HCT116 (cell line): ENCODE measurements at regions not wholly inside any gene's neighbourhood (a gene's known extent, or its start where the extent isn't known, plus 50 kb on each side); places are given as distances from the start of the nearest gene placed in this dataset.

Experiments
- CTCF ChIP-seq, 3 experiments: fragments of 200-600 bp in 1 of 3; sonication (generic) in 1 of 3; IDR thresholded peaks in 2 of 3; conservative IDR thresholded peaks in 1 of 3; 2 replicates each; pipeline ENCODE4 v1.5.1; 2012 to 2017; ENCODE audit warnings: low read depth in 2 of 3, low read length in 2 of 3, antibody characterized with exemption in 1 of 3, borderline replicate concordance in 1 of 3, control low read depth in 1 of 3, mild to moderate bottlenecking in 1 of 3, mixed read lengths in 1 of 3, mixed run types in 1 of 3, moderate library complexity in 1 of 3; ENCODE audit not compliant: insufficient read depth in 1 of 3
- EGR1 ChIP-seq: IDR thresholded peaks from 2 replicates; pipeline ENCODE4 v1.6.1; 2012; ENCODE audit warnings: low read depth
- EZH2 ChIP-seq: fragments of 200-600 bp; sonication (generic); IDR thresholded peaks from 2 replicates; pipeline ENCODE4 v1.6.1; 2017; ENCODE audit warnings: antibody characterized with exemption, mixed run types
- FOSL1 ChIP-seq: IDR thresholded peaks from 2 replicates; pipeline ENCODE4 v1.6.1; 2012; ENCODE audit warnings: low read depth
- MAX ChIP-seq: IDR thresholded peaks from 2 replicates; pipeline ENCODE4 v1.6.1; 2012
- POLR2A ChIP-seq: IDR thresholded peaks from 2 replicates; pipeline ENCODE4 v1.7.0; 2011; ENCODE audit warnings: borderline replicate concordance; ENCODE audit not compliant: insufficient read depth, insufficient read length; ENCODE audit errors: extremely low read depth
- POLR2AphosphoS5 ChIP-seq: IDR thresholded peaks from 2 replicates; pipeline ENCODE4 v1.6.1; 2011; ENCODE audit warnings: mild to moderate bottlenecking, low read depth, low read length, moderate library complexity
- RAD21 ChIP-seq: IDR thresholded peaks from 2 replicates; pipeline ENCODE4 v1.6.1; 2012; ENCODE audit warnings: low read depth, mild to moderate bottlenecking
- REST ChIP-seq: IDR thresholded peaks from 2 replicates; pipeline ENCODE4 v1.6.1; 2012; ENCODE audit warnings: low read depth
- SIN3A ChIP-seq: IDR thresholded peaks from 2 replicates; pipeline ENCODE4 v1.6.1; 2012; ENCODE audit warnings: low read depth
- YY1 ChIP-seq: IDR thresholded peaks from 2 replicates; pipeline ENCODE4 v1.6.1; 2011; ENCODE audit warnings: low read length, low read depth, moderate library complexity, mild to moderate bottlenecking; ENCODE audit not compliant: insufficient replicate concordance; ENCODE audit errors: extremely low read depth

GRCh38 chr1:199669916-199670315 lies 357.6 kb upstream of the NR5A2 start:
- no peak for TF ChIP-seq POLR2A
- TF ChIP-seq POLR2AphosphoS5 = no peak
- no peak for TF ChIP-seq MAX
- TF ChIP-seq CTCF (IDR thresholded peaks at IDR 0.05 in 2 of 3, conservative IDR thresholded peaks at IDR 0.05 in 1 of 3; ENCODE audit: borderline replicate concordance in 1 of 3, insufficient read depth in 1 of 3, low read depth in 2 of 3, low read length in 2 of 3) = no peak
- no peak for TF ChIP-seq FOSL1
- no peak for TF ChIP-seq EZH2
- TF ChIP-seq EGR1 = no peak
- TF ChIP-seq YY1 = no peak
- no peak for TF ChIP-seq REST
- no peak for TF ChIP-seq RAD21
- no peak for TF ChIP-seq SIN3A
